Type B pancreatic cell (in vitro differentiated cells): ENCODE measurements at regions not wholly inside any gene's neighbourhood (a gene's known extent, or its start where the extent isn't known, plus 50 kb on each side); places are given as distances from the start of the nearest gene placed in this dataset.

Experiments
- DNase-seq: peaks from one replicate; pipeline ENCODE4 v3.0.0; 2021; ENCODE audit warnings: mixed read lengths; ENCODE audit not compliant: unreplicated experiment; ENCODE audit errors: extremely low spot score
- H3K27ac Mint-ChIP-seq: 2 replicates; pipeline ENCODE4 v1.8.0; 2021; ENCODE audit warnings: mild to moderate bottlenecking, mixed read lengths
- H3K27me3 Mint-ChIP-seq: 2 replicates; pipeline ENCODE4 v1.8.0; 2021; ENCODE audit warnings: mixed read lengths
- H3K36me3 Mint-ChIP-seq: 2 replicates; pipeline ENCODE4 v1.8.0; 2021; ENCODE audit warnings: mixed read lengths
- H3K4me1 Mint-ChIP-seq: one replicate; pipeline ENCODE4 v1.8.0; 2021; ENCODE audit warnings: mixed read lengths; ENCODE audit not compliant: unreplicated experiment
- H3K4me3 Mint-ChIP-seq: 2 replicates; pipeline ENCODE4 v1.8.0; 2021; ENCODE audit warnings: mild to moderate bottlenecking, mixed read lengths
- H3K9me3 Mint-ChIP-seq: 2 replicates; pipeline ENCODE4 v1.8.0; 2021; ENCODE audit warnings: mixed read lengths
- CTCF ChIP-seq: fragments of 200-600 bp; sonication (generic); conservative IDR thresholded peaks from 2 replicates; pipeline ENCODE4 v1.5.0; 2021; ENCODE audit warnings: antibody characterized with exemption, mild to moderate bottlenecking

GRCh38 chr22:49694462-49695260, 133.0 kb downstream of the BRD1 start:
- H3K27ac Mint-ChIP-seq = no peak overlapping the region
- DNase-seq = peak; percentile 54

GRCh38 chr22:49693848-49694247, 133.8 kb downstream of the BRD1 start:
- Mint-ChIP-seq H3K27me3 (peaks cover 12% of the 10 kb centered on the region), H3K4me3 (no peak overlapping the region), H3K4me1 (no peaks in the 10 kb centered on the region), H3K36me3 (no peaks in the 10 kb centered on the region), H3K27ac (no peak overlapping the region), H3K9me3 (no peaks in the 10 kb centered on the region)
- TF ChIP-seq CTCF = no peak
- DNase-seq = peak; percentile 25

More at GRCh38 chr22:49694462-49695260, 133.0 kb downstream of the BRD1 start:
- no peaks in the 10 kb centered on the region for H3K9me3 Mint-ChIP-seq
- H3K36me3 Mint-ChIP-seq = no peaks in the 10 kb centered on the region
- H3K4me3 Mint-ChIP-seq = no peak overlapping the region
- no peak for TF ChIP-seq CTCF
- H3K27me3 Mint-ChIP-seq = peaks cover 13% of the 10 kb centered on the region
- H3K4me1 Mint-ChIP-seq = no peaks in the 10 kb centered on the region

GRCh38 chr22:49693416-49693815, 134.3 kb downstream of the BRD1 start:
- H3K36me3 Mint-ChIP-seq = no peaks in the 10 kb centered on the region
- no peak for TF ChIP-seq CTCF

GRCh38 chr22:49692499-49693225, 135.0 kb downstream of the BRD1 start:
- Mint-ChIP-seq H3K9me3 (no peaks in the 10 kb centered on the region), H3K4me1 (no peaks in the 10 kb centered on the region), H3K27ac (no peak overlapping the region), H3K4me3 (no peak overlapping the region), H3K36me3 (no peaks in the 10 kb centered on the region), H3K27me3 (peaks cover 10% of the 10 kb centered on the region)
- peak; percentile 64 for DNase-seq
- no peak for TF ChIP-seq CTCF

More at GRCh38 chr22:49693416-49693815, 134.3 kb downstream of the BRD1 start:
- no peaks in the 10 kb centered on the region for H3K4me1 Mint-ChIP-seq
- H3K27me3 Mint-ChIP-seq = peaks cover 13% of the 10 kb centered on the region
- H3K9me3 Mint-ChIP-seq = no peaks in the 10 kb centered on the region
- no peak overlapping the region for H3K27ac Mint-ChIP-seq
- no peak overlapping the region for H3K4me3 Mint-ChIP-seq
- no peak for DNase-seq

GRCh38 chr22:49691256-49691655, 136.4 kb downstream of the BRD1 start:
- no peaks in the 10 kb centered on the region for H3K9me3 Mint-ChIP-seq
- DNase-seq = peak; percentile 50
- H3K27ac Mint-ChIP-seq = no peak overlapping the region
- peaks cover 7% of the 10 kb centered on the region for H3K27me3 Mint-ChIP-seq
- TF ChIP-seq CTCF = no peak
- H3K4me1 Mint-ChIP-seq = no peaks in the 10 kb centered on the region
- no peaks in the 10 kb centered on the region for H3K36me3 Mint-ChIP-seq
- H3K4me3 Mint-ChIP-seq = no peak overlapping the region
